ENCODE measurements at regions not wholly inside any gene's neighbourhood (a gene's known extent, or its start where the extent isn't known, plus 50 kb on each side); places are given as distances from the start of the nearest gene placed in this dataset.

- TF ChIP-seq, protein P1, sequence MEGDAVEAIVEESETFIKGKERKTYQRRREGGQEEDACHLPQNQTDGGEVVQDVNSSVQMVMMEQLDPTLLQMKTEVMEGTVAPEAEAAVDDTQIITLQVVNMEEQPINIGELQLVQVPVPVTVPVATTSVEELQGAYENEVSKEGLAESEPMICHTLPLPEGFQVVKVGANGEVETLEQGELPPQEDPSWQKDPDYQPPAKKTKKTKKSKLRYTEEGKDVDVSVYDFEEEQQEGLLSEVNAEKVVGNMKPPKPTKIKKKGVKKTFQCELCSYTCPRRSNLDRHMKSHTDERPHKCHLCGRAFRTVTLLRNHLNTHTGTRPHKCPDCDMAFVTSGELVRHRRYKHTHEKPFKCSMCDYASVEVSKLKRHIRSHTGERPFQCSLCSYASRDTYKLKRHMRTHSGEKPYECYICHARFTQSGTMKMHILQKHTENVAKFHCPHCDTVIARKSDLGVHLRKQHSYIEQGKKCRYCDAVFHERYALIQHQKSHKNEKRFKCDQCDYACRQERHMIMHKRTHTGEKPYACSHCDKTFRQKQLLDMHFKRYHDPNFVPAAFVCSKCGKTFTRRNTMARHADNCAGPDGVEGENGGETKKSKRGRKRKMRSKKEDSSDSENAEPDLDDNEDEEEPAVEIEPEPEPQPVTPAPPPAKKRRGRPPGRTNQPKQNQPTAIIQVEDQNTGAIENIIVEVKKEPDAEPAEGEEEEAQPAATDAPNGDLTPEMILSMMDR (IDR thresholded peaks at IDR 0.05) = no peak
- TF ChIP-seq, protein P2, sequence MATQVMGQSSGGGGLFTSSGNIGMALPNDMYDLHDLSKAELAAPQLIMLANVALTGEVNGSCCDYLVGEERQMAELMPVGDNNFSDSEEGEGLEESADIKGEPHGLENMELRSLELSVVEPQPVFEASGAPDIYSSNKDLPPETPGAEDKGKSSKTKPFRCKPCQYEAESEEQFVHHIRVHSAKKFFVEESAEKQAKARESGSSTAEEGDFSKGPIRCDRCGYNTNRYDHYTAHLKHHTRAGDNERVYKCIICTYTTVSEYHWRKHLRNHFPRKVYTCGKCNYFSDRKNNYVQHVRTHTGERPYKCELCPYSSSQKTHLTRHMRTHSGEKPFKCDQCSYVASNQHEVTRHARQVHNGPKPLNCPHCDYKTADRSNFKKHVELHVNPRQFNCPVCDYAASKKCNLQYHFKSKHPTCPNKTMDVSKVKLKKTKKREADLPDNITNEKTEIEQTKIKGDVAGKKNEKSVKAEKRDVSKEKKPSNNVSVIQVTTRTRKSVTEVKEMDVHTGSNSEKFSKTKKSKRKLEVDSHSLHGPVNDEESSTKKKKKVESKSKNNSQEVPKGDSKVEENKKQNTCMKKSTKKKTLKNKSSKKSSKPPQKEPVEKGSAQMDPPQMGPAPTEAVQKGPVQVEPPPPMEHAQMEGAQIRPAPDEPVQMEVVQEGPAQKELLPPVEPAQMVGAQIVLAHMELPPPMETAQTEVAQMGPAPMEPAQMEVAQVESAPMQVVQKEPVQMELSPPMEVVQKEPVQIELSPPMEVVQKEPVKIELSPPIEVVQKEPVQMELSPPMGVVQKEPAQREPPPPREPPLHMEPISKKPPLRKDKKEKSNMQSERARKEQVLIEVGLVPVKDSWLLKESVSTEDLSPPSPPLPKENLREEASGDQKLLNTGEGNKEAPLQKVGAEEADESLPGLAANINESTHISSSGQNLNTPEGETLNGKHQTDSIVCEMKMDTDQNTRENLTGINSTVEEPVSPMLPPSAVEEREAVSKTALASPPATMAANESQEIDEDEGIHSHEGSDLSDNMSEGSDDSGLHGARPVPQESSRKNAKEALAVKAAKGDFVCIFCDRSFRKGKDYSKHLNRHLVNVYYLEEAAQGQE (IDR thresholded peaks at IDR 0.05; ENCODE audit: insufficient read depth in 1 of 2, low read depth in 2 of 2, low read length in 1 of 2) = no peak
- no peak for TF ChIP-seq TCF7L2 (IDR thresholded peaks at IDR 0.05; ENCODE audit: low read depth, low read length)
Observed at GRCh38 chr2:6236317-6236716, 544.1 kb downstream of the SOX11 start.
